ENCODE measurements at regions not wholly inside any gene's neighbourhood (a gene's known extent, or its start where the extent isn't known, plus 50 kb on each side); places are given as distances from the start of the nearest gene placed in this dataset.
"Not testable (repeated sequence)": the region's sequence is repeated elsewhere in the genome, so short reads cannot be mapped to it uniquely, and the experiment has no call there.

DNA sequence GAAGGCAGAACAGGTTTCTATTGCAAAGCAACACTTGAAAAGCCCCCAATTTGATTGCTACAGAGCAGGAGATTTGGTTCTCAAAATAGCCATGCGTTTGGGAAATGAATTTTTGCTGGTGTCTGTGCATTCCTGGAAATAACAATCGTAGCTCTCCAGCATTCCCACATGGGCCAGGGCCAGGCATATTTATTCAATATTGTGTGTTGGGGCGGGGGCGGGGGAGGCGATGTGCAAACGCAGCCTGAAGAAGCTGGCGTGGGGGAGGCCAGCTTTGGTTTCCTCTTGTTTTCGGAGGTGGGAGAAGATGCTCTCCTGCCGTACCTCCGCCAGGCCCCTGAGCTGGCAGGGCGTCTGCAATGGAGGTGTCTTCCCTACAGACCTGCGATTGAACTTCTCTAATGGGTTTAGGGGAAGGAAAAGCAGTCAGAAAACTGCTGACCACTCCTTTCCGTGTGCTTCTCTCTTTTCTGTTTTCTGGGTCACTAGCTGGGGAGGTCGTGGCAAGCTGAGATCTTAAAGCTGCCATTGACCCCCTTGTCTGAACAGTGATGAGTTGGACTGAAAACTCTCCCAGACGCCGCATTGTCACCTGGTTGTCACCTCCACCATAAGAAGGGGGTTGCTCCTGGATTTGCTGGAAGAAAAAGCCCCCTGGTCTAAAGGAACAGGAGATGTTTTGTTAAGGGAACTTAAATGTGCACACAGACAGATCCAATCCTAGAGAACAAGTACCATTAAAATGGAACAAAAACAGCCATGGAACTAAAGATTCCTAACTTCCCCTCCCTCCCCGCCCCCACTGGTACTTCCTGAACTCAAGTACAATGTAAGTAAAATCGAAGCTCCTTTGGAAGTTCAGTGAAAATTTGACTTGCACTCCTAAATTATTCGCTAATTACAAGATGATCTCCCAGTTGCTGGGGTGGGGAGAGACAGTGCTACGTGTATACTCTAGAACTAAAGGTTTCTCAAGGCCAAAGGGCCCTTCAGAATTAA lies 56.4 kb upstream of the HABP2 start:
- peak; percentile 49 for DNase-seq

DNA sequence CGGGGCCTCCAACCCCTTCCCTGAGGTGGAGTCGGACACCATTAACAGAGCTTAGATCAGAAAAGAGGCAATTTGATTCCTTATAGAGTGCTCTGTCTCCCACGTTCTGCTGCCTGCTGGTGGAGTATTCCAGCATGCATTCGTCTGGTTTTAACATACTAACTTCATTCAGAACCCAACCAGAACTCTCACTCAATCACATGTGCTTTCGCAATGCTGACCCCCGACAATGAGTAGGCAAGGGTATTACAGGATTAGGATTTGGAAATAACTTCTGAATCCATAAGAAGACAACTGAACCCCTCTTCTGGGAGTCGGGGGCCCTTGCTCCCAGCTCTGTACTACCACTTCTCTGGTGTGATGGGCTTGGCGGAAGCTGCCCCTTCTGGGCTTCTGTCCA lies 55.7 kb upstream of the HABP2 start:
- DNase-seq = no peak

- no peak for DNase-seq
Measured at GRCh38 chr10:113498997-113499396, 53.9 kb upstream of the HABP2 start.

DNA sequence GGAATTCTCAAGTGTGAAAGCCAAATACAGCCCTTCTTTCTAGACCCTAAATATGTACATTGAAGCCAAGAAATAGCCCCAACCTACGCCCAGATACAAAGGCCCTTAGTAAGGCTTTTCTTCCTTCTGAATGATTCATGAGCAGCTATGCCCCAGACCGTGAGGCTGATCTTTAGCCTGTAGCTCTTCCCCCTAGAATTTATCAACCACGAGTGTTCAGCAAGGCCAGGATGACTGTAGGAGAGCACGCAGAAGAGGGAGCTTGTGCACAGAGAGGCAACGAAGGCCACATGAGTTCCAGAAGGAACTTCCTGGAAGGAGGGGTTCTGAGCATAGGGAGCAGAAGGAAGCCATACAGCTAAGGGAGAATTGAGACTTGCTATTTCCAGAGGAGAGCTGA lies 53.0 kb upstream of the HABP2 start:
- DNase-seq = no peak

- not testable (repeated sequence) for DNase-seq
Measured at GRCh38 chr10:113501031-113501430, 51.8 kb upstream of the HABP2 start.

Data from fibroblast of skin of abdomen (primary cell).